ENCODE measurements at regions not wholly inside any gene's neighbourhood (a gene's known extent, or its start where the extent isn't known, plus 50 kb on each side); places are given as distances from the start of the nearest gene placed in this dataset.

GRCh38 chr5:68010740-68011139, 204.8 kb upstream of the PIK3R1 start:
- no peak overlapping the region for H3K27ac ChIP-seq
- H3K27me3 ChIP-seq = no peaks in the 10 kb centered on the region
- H3K36me3 ChIP-seq = no peaks in the 10 kb centered on the region
- no peaks in the 10 kb centered on the region for H3K9me3 ChIP-seq
- no peaks in the 10 kb centered on the region for H3K4me1 ChIP-seq
- H3K4me3 ChIP-seq = no peak overlapping the region
- intact Hi-C loops (cut with DNase I; ENCODE audit: low total_unique reads) = no loop called here
- DNase-seq = no peak
- no peak for TF ChIP-seq POLR2A (IDR thresholded peaks at IDR 0.05)
- no peak for TF ChIP-seq CTCF (IDR thresholded peaks at IDR 0.05)

GRCh38 chr5:68007451-68007850, 208.1 kb upstream of the PIK3R1 start:
- peak; percentile 50 to 74 for DNase-seq
- TF ChIP-seq CTCF (IDR thresholded peaks at IDR 0.05) (no peak), POLR2A (IDR thresholded peaks at IDR 0.05) (no peak)

GRCh38 chr5:68002836-68003235, 212.7 kb upstream of the PIK3R1 start:
- no peaks in the 10 kb centered on the region for H3K27me3 ChIP-seq
- no peaks in the 10 kb centered on the region for H3K36me3 ChIP-seq
- no peak overlapping the region for H3K4me3 ChIP-seq
- no peak overlapping the region for H3K27ac ChIP-seq
- intact Hi-C loops (cut with DNase I; ENCODE audit: low total_unique reads) = no loop called here
- no peaks in the 10 kb centered on the region for H3K9me3 ChIP-seq
- no peaks in the 10 kb centered on the region for H3K4me1 ChIP-seq
- TF ChIP-seq CTCF (IDR thresholded peaks at IDR 0.05) = no peak
- no peak for TF ChIP-seq POLR2A (IDR thresholded peaks at IDR 0.05)
- DNase-seq = no peak

More at GRCh38 chr5:68007451-68007850, 208.1 kb upstream of the PIK3R1 start:
- H3K36me3 ChIP-seq = no peaks in the 10 kb centered on the region
- intact Hi-C loops (cut with DNase I; ENCODE audit: low total_unique reads) = no loop called here
- no peaks in the 10 kb centered on the region for H3K4me1 ChIP-seq
- H3K27ac ChIP-seq = no peak overlapping the region
- no peaks in the 10 kb centered on the region for H3K9me3 ChIP-seq
- H3K27me3 ChIP-seq = no peaks in the 10 kb centered on the region
- no peak overlapping the region for H3K4me3 ChIP-seq

- no peaks in the 10 kb centered on the region for H3K9me3 ChIP-seq
- H3K4me1 ChIP-seq = no peaks in the 10 kb centered on the region
- H3K4me3 ChIP-seq = no peak overlapping the region
- no peak for DNase-seq
- no peak overlapping the region for H3K27ac ChIP-seq
- intact Hi-C loops (cut with DNase I; ENCODE audit: low total_unique reads) = no loop called here
- TF ChIP-seq POLR2A (IDR thresholded peaks at IDR 0.05) (no peak), CTCF (IDR thresholded peaks at IDR 0.05) (no peak)
- H3K27me3 ChIP-seq = no peaks in the 10 kb centered on the region
- no peaks in the 10 kb centered on the region for H3K36me3 ChIP-seq
These were observed 214.8 kb upstream of the PIK3R1 start for GRCh38 chr5:68000805-68001204.

- Histone ChIP-seq H3K27ac (no peak overlapping the region), H3K9me3 (no peaks in the 10 kb centered on the region), H3K4me1 (no peaks in the 10 kb centered on the region), H3K4me3 (no peak overlapping the region), H3K36me3 (no peaks in the 10 kb centered on the region), H3K27me3 (no peaks in the 10 kb centered on the region)
- intact Hi-C loops (cut with DNase I; ENCODE audit: low total_unique reads) = no loop called here
- DNase-seq = no peak
- TF ChIP-seq CTCF (IDR thresholded peaks at IDR 0.05) (no peak), POLR2A (IDR thresholded peaks at IDR 0.05) (no peak)
These were observed 216.2 kb upstream of the PIK3R1 start for GRCh38 chr5:67999391-67999790.

Data from uterus (tissue), 3 donors.